Spinal cord (tissue), 9 donors: ENCODE measurements at regions not wholly inside any gene's neighbourhood (a gene's known extent, or its start where the extent isn't known, plus 50 kb on each side); places are given as distances from the start of the nearest gene placed in this dataset.
"Not testable (repeated sequence)": the region's sequence is repeated elsewhere in the genome, so short reads cannot be mapped to it uniquely, and the experiment has no call there.

Experiments
- DNase-seq, 6 donors: peaks; one replicate each; pipeline versions ENCODE4 v3.0.0 to v3.0.0-alpha.2; 2013 to 2015; ENCODE audit warnings: low spot score in 6 of 6, low read depth in 4 of 6
- H3K27ac ChIP-seq: one replicate; pipeline ENCODE4 v1.5.1; 2013; ENCODE audit warnings: low read depth, low read length, control low read depth
- H3K27me3 ChIP-seq: one replicate; pipeline ENCODE4 v1.6.1; 2013; ENCODE audit warnings: low read length; ENCODE audit not compliant: control insufficient read depth, insufficient read depth
- H3K36me3 ChIP-seq: one replicate; pipeline ENCODE4 v1.6.1; 2013; ENCODE audit warnings: low read length; ENCODE audit not compliant: control insufficient read depth, insufficient read depth
- H3K4me1 ChIP-seq: one replicate; pipeline ENCODE4 v1.6.1; 2013; ENCODE audit warnings: low read length; ENCODE audit not compliant: control insufficient read depth, insufficient read depth
- H3K4me3 ChIP-seq: one replicate; pipeline ENCODE4 v1.5.1; 2013; ENCODE audit warnings: low read depth, low read length, control low read depth
- H3K9me3 ChIP-seq: one replicate; pipeline ENCODE4 v1.6.1; 2013; ENCODE audit warnings: low read length; ENCODE audit not compliant: control insufficient read depth, insufficient read depth
- WGBS: methylation state at CpG from one replicate; pipeline ENCODE4 v1.1.5; 2013; ENCODE audit warnings: missing lambda C conversion rate; ENCODE audit not compliant: insufficient coverage; 5-methylcytosine and 5-hydroxymethylcytosine counted together
- donor health status: healthy.

DNA sequence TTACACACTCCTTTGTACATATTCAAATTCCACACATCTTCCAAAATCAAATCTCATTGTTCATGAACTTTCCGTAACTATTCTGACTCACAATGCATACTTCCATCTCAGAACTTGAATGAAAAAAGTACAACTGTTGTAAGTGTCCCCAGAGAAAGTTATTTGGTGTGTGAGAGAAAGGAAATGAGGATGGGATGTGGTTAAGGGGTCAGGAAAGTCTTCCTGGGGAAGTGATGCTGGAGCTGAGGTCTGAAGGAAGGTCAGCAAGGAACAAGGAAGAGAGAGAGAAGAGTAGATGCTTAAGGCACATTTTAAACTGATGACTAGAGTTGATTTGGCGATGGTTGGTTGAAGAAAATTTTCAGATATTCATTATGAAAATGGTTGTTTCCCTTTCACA lies 340.0 kb upstream of the STXBP6 start:
- H3K36me3 ChIP-seq, result no peaks in the 10 kb centered on the region
- no CpG with 5 or more reads among the region's 2 CpGs for WGBS
- no peak for DNase-seq

DNA sequence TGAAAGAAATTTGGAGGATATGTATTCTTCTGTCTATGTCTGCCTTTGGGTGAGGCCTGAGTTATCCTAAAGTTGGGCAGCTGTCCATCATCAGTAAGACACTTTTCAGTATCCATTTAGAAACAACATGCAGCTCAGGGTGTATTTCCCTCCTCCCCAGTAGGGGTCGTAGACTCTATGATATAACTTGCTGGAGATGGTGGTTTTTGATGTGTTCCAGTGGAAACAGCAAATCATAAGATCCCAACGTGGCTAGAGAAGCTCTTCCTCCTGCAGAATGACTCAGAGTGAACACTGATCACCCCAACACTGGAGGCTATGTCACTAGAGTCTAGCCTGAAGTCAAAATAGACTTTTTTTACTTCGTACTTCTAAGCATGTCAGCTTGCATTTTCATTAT lies 331.6 kb upstream of the STXBP6 start:
- WGBS, result no CpG with 5 or more reads among the region's 3 CpGs
- Histone ChIP-seq H3K27ac (no peak overlapping the region), H3K4me3 (no peak overlapping the region), H3K4me1 (no peaks in the 10 kb centered on the region), H3K36me3 (no peaks in the 10 kb centered on the region), H3K27me3 (no peaks in the 10 kb centered on the region), H3K9me3 (no peaks in the 10 kb centered on the region)
- DNase-seq, result no peak

More for the DNA sequence above, 340.0 kb upstream of the STXBP6 start:
- no peaks in the 10 kb centered on the region for H3K4me1 ChIP-seq
- H3K27ac ChIP-seq, result no peak overlapping the region
- H3K27me3 ChIP-seq, result no peaks in the 10 kb centered on the region
- H3K9me3 ChIP-seq, result peaks cover 2% of the 10 kb centered on the region
- H3K4me3 ChIP-seq, result no peak overlapping the region

DNA sequence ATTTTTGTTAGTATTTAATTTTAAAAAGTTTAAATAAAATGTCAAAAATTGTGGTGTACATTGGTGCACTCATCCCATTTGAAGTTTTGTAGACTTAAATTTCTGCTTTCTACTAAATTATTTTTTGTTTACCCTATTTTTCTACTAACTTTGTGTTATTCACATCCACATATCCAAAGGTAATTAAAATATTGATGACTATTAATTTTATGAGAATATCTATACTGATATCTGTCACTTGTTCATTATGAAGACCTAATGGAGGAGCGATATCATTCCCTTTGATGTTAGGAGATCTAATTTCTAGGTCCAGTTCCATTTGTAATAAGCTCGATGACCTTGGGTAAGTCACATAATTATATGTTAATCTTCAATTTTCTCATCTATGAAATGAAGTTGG lies 325.7 kb upstream of the STXBP6 start:
- Histone ChIP-seq H3K27ac (no peak overlapping the region), H3K36me3 (no peaks in the 10 kb centered on the region)
- WGBS, result no CpG with 5 or more reads among the region's 2 CpGs

DNA sequence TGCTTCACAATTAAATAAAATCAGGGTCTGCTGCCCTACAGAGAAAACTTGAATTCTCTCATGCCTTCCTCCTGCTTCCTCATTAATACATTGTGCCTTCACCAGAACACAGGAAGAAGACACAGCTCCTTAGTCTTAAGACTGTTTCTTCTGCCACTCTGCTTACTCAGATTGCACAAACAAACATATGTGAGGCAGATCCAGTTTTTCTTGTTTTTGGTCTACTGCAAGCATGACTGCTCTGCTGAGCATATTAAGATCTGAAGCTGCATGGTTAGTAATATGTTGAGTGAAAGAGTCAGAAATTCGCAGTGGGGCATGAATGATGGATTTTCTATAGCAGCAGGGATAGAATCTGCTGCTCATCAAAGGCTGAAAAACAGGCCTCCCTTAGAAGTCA lies 321.1 kb upstream of the STXBP6 start:
- no peak overlapping the region for H3K4me3 ChIP-seq
- no peaks in the 10 kb centered on the region for H3K27me3 ChIP-seq
- no peak for DNase-seq
- no peaks in the 10 kb centered on the region for H3K9me3 ChIP-seq
- WGBS, result 100% methylated on average over 1 of the region's 1 CpG
- no peak overlapping the region for H3K27ac ChIP-seq
- H3K4me1 ChIP-seq, result no peaks in the 10 kb centered on the region
- H3K36me3 ChIP-seq, result no peaks in the 10 kb centered on the region

More for the DNA sequence above, 325.7 kb upstream of the STXBP6 start:
- H3K27me3 ChIP-seq, result no peaks in the 10 kb centered on the region
- H3K9me3 ChIP-seq, result no peaks in the 10 kb centered on the region
- no peaks in the 10 kb centered on the region for H3K4me1 ChIP-seq
- DNase-seq, result no peak
- no peak overlapping the region for H3K4me3 ChIP-seq

DNA sequence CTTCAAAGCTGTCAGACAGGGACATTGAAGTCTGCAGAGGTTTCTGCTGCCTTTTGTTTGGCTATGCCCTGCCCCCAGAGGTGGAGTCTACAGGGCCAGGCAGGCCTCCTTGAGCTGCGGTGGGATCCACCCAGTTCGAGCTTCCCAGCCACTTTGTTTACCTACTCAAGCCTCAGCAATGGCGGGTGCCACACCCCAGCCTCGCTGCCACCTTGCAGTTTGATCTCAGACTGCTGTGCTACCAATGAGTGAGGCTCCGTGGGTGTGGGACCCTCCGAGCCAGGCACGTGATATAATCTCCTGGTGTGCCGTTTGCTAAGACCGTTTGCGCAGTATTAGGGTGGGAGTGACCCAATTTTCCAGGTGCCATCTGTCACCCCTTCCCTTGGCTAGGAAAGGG lies 320.1 kb upstream of the STXBP6 start:
- H3K36me3 ChIP-seq, DNase-seq, H3K27me3 ChIP-seq, H3K4me1 ChIP-seq, H3K27ac ChIP-seq, H3K4me3 ChIP-seq, H3K9me3 ChIP-seq: not testable (repeated sequence)
- WGBS, result 97% methylated on average over 10 of the region's 10 CpGs

DNA sequence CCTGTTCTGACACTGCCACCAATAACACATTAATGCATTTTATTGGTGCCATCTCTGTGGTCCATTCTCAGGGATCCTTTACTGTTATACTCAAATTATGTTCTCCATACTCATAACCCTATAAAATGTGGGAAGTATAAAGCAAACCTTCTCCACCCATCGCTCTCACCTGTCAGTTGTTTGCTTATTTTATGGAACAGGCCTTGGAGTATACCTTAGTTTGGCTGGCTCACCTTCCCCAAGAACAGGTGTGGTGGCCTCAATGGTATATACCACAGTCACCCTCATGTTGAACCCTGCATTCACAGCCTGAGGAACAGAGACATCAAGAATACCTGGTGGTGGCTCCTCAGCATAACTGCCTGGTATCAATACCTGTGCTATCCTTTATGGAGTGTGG lies 308.4 kb upstream of the STXBP6 start:
- no peaks in the 10 kb centered on the region for H3K36me3 ChIP-seq
- H3K4me1 ChIP-seq, result no peaks in the 10 kb centered on the region
- no peak for DNase-seq
- H3K27ac ChIP-seq, result no peak overlapping the region
- H3K4me3 ChIP-seq, result no peak overlapping the region
- no CpG with 5 or more reads among the region's 1 CpG for WGBS
- no peaks in the 10 kb centered on the region for H3K9me3 ChIP-seq
- no peaks in the 10 kb centered on the region for H3K27me3 ChIP-seq

DNA sequence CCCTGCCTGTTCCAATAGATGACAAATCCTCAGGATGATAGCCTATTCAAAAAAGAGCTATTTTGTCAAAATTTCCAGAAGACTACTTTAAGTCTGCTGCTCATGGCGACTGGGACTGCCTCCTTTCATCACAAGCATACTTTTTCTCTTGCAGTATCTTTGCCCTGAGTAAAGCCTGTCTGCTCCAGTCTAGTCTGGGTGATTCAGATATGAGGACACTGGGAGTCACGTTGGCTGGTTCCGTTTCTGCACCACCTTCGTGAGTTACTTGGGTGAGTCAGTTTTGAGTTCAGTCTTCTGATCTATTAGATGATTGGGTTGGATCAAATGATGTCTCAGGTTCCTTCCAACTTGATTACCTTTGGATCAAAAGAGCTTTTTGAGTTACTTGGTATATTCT lies 301.3 kb upstream of the STXBP6 start:
- H3K4me3 ChIP-seq, result no peak overlapping the region
- no peak for DNase-seq
- WGBS, result 73% methylated on average over 3 of the region's 4 CpGs
- no peaks in the 10 kb centered on the region for H3K9me3 ChIP-seq
- H3K36me3 ChIP-seq, result no peaks in the 10 kb centered on the region
- no peaks in the 10 kb centered on the region for H3K4me1 ChIP-seq
- H3K27ac ChIP-seq, result no peak overlapping the region
- no peaks in the 10 kb centered on the region for H3K27me3 ChIP-seq

DNA sequence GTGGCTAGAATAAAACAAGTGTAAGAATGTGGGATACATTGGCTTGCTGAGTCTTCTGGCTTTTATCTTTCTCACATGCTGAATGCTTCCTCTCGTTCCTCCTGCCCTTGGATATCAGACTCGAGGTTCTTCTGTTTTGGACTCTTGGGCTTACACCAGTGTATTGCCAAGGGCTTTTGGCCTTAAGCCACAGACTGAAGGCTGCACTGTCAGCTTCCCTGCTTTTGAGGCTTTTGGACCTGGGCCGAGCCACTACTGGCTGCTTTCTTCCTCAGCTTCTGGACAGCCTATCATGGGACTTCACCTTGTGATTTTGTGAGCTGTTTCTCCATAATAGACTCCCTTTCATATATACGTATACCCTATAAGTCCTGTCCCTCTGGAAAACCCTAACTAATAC lies 300.9 kb upstream of the STXBP6 start:
- H3K4me3 ChIP-seq, result no peak overlapping the region
- no peaks in the 10 kb centered on the region for H3K27me3 ChIP-seq
- H3K36me3 ChIP-seq, result no peaks in the 10 kb centered on the region
- 68% methylated on average over 4 of the region's 4 CpGs for WGBS
- no peak overlapping the region for H3K27ac ChIP-seq
- H3K9me3 ChIP-seq, result no peaks in the 10 kb centered on the region
- DNase-seq, result peak in 1 of 6 donors; percentile 14
- no peaks in the 10 kb centered on the region for H3K4me1 ChIP-seq

DNA sequence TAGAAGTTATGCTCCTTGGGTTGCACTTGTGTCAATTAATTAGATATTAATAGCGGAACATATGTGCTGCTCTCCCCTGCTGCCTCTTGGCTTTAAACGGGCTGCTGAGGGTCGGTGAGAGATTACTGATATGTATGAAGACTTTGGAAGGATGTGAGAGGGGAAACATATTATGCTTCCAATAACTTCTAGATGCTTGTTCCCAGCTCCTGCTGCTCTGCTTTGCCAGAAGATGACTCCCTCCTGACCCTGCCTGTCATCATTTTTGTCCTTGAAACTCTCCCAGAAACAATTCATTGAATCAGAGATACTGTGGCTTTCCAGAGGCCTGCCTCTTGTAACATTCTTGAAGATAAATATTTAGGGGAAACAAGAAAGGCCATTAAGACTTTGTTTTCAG lies 300.1 kb upstream of the STXBP6 start:
- Histone ChIP-seq H3K4me1 (no peaks in the 10 kb centered on the region), H3K27ac (no peak overlapping the region), H3K9me3 (no peaks in the 10 kb centered on the region), H3K36me3 (no peaks in the 10 kb centered on the region), H3K27me3 (no peaks in the 10 kb centered on the region), H3K4me3 (no peak overlapping the region)
- 83% methylated on average over 1 of the region's 3 CpGs for WGBS
- peak in 1 of 6 donors; percentile 33 for DNase-seq

DNA sequence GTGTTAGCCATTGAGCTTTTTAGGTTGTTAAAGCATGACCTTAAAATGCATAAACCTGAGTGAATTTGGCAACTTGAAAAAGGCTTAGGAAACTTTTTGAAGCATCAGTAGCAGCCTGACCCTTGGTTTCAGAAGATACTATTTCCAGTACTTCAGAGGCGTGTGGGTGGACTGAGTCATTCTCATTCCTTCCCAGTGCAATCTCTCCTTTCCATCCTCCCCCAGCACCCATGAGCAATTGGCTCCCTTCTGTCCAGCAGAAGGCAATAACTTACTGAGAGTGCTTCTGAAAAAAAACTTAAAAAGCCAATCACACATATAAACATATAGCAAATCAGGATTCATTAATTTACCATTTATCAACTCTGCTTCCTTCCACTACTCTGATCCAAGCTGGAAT lies 299.3 kb upstream of the STXBP6 start:
- WGBS, result 100% methylated on average over 1 of the region's 1 CpG
- Histone ChIP-seq H3K27me3 (no peaks in the 10 kb centered on the region), H3K36me3 (no peaks in the 10 kb centered on the region), H3K9me3 (no peaks in the 10 kb centered on the region), H3K4me3 (no peak overlapping the region), H3K27ac (no peak overlapping the region), H3K4me1 (no peaks in the 10 kb centered on the region)
- no peak for DNase-seq
